ENCODE measurements at regions not wholly inside any gene's neighbourhood (a gene's known extent, or its start where the extent isn't known, plus 50 kb on each side); places are given as distances from the start of the nearest gene placed in this dataset.

DNA sequence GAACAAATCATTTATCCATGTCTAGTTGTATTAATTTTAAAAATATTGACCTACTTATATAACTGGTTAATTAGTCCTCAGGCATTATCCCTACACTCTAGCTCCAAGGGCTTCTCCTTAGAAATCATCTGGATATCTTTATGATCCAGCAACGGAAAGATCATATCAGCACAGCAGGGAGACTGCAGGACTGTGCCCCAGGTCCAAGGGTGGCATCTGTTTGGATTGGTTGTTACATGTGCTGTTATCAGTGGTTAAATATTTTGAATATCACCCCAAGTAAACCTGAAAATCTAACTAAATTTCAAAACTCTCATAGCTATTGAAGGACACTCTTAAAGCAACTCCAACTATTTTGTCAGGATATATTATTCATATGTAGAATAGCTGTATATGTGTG lies 556.2 kb upstream of the ZEB2 start (continued):
- no peak for TF ChIP-seq MEIS1 (CRISPR knock-in tag; IDR thresholded peaks at IDR 0.05; ENCODE audit: borderline replicate concordance)
- TF ChIP-seq, protein P1, sequence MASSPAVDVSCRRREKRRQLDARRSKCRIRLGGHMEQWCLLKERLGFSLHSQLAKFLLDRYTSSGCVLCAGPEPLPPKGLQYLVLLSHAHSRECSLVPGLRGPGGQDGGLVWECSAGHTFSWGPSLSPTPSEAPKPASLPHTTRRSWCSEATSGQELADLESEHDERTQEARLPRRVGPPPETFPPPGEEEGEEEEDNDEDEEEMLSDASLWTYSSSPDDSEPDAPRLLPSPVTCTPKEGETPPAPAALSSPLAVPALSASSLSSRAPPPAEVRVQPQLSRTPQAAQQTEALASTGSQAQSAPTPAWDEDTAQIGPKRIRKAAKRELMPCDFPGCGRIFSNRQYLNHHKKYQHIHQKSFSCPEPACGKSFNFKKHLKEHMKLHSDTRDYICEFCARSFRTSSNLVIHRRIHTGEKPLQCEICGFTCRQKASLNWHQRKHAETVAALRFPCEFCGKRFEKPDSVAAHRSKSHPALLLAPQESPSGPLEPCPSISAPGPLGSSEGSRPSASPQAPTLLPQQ (tag by site-specific recombination; IDR thresholded peaks at IDR 0.05): no peak

GRCh38 chr2:145075454-145076062 lies 555.6 kb upstream of the ZEB2 start:
- POLR2A ChIA-PET: interaction anchor here (0.6 kb wide), 1 partner anchor 110 kb away, joined by 3 read pairs; no protein-coding TSS in a partner anchor

DNA sequence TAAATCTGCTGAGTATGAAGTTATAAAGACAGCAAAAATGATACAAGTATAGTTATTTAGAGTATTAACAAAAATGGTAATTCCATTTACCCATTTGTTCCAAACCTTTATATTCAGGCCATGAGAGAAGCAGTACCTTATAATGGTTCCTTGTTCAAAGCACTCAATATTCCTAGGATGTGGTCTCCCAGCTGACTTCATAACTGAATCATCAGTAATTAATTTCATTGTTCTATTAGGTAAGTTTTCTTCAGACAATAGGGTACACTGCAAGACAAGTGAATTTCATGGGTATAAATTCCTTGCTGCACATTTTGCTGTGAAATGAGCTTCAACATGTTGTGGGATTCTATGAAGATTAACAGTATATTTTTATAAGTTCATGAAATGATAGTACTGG lies 550.8 kb upstream of the ZEB2 start:
- no peak overlapping the region for H3K27ac ChIP-seq (ENCODE audit: extremely low read depth, low read depth, low read length)
- H3K4me1 ChIP-seq (ENCODE audit: control insufficient read depth, insufficient read depth, low read length): no peaks in the 10 kb centered on the region
- no peak overlapping the region for H3K4me3 ChIP-seq (ENCODE audit: low read depth, low read length)
- ChIA-PET POLR2A (no interaction called here), CTCF (no interaction called here)
- H3K36me3 ChIP-seq (ENCODE audit: control insufficient read depth in 2 of 2, insufficient read depth in 1 of 2, low read length in 2 of 2): no peaks in the 10 kb centered on the region
- H3K9me3 ChIP-seq (ENCODE audit: control insufficient read depth, insufficient read depth, low read depth, low read length): no peaks in the 10 kb centered on the region
- TF ChIP-seq, protein P2, sequence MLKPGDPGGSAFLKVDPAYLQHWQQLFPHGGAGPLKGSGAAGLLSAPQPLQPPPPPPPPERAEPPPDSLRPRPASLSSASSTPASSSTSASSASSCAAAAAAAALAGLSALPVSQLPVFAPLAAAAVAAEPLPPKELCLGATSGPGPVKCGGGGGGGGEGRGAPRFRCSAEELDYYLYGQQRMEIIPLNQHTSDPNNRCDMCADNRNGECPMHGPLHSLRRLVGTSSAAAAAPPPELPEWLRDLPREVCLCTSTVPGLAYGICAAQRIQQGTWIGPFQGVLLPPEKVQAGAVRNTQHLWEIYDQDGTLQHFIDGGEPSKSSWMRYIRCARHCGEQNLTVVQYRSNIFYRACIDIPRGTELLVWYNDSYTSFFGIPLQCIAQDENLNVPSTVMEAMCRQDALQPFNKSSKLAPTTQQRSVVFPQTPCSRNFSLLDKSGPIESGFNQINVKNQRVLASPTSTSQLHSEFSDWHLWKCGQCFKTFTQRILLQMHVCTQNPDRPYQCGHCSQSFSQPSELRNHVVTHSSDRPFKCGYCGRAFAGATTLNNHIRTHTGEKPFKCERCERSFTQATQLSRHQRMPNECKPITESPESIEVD (tag by site-specific recombination; IDR thresholded peaks at IDR 0.05): no peak
- TF ChIP-seq TRIM28 (IDR thresholded peaks at IDR 0.05; ENCODE audit: borderline replicate concordance, low read length): no peak
- no peak for TF ChIP-seq ZNF2 (tag by site-specific recombination; IDR thresholded peaks at IDR 0.05)
- no peak for TF ChIP-seq ZNF112 (tag by site-specific recombination; IDR thresholded peaks at IDR 0.05)
- no peak for TF ChIP-seq GLIS1 (tag by site-specific recombination; IDR thresholded peaks at IDR 0.05)
- TF ChIP-seq ZNF214 (tag by site-specific recombination; IDR thresholded peaks at IDR 0.05; ENCODE audit: borderline replicate concordance): no peak
- TF ChIP-seq ZNF266 (tag by site-specific recombination; IDR thresholded peaks at IDR 0.05; ENCODE audit: low read depth): no peak

More at GRCh38 chr2:145075454-145076062, 555.6 kb upstream of the ZEB2 start:
- no peak for TF ChIP-seq ZNF114 (tag by site-specific recombination; IDR thresholded peaks at IDR 0.05)
- no peak for TF ChIP-seq ZSCAN23 (tag by site-specific recombination; IDR thresholded peaks at IDR 0.05)
- TF ChIP-seq, protein P3, sequence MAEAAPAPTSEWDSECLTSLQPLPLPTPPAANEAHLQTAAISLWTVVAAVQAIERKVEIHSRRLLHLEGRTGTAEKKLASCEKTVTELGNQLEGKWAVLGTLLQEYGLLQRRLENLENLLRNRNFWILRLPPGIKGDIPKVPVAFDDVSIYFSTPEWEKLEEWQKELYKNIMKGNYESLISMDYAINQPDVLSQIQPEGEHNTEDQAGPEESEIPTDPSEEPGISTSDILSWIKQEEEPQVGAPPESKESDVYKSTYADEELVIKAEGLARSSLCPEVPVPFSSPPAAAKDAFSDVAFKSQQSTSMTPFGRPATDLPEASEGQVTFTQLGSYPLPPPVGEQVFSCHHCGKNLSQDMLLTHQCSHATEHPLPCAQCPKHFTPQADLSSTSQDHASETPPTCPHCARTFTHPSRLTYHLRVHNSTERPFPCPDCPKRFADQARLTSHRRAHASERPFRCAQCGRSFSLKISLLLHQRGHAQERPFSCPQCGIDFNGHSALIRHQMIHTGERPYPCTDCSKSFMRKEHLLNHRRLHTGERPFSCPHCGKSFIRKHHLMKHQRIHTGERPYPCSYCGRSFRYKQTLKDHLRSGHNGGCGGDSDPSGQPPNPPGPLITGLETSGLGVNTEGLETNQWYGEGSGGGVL (tag by site-specific recombination; IDR thresholded peaks at IDR 0.05): no peak
- TF ChIP-seq, protein P4, sequence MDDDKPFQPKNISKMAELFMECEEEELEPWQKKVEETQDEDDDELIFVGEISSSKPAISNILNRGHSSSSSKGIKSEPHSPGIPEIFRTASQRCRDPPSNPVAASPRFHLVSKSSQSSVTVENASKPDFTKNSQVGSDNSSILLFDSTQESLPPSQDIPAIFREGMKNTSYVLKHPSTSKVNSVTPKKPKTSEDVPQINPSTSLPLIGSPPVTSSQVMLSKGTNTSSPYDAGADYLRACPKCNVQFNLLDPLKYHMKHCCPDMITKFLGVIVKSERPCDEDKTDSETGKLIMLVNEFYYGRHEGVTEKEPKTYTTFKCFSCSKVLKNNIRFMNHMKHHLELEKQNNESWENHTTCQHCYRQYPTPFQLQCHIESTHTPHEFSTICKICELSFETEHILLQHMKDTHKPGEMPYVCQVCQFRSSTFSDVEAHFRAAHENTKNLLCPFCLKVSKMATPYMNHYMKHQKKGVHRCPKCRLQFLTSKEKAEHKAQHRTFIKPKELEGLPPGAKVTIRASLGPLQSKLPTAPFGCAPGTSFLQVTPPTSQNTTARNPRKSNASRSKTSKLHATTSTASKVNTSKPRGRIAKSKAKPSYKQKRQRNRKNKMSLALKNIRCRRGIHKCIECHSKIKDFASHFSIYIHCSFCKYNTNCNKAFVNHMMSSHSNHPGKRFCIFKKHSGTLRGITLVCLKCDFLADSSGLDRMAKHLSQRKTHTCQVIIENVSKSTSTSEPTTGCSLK (tag by site-specific recombination; IDR thresholded peaks at IDR 0.05): no peak
- no peak for TF ChIP-seq SETDB1 (IDR thresholded peaks at IDR 0.05; ENCODE audit: insufficient read length, low read length)
- no peak for TF ChIP-seq ZNF560 (tag by site-specific recombination; IDR thresholded peaks at IDR 0.05; ENCODE audit: borderline replicate concordance)
- CTCF ChIA-PET: no interaction called here
- Histone ChIP-seq H3K27ac (ENCODE audit: extremely low read depth, low read depth, low read length) (no peak overlapping the region), H3K36me3 (ENCODE audit: control insufficient read depth in 2 of 2, insufficient read depth in 1 of 2, low read length in 2 of 2) (no peaks in the 10 kb centered on the region), H3K9me3 (ENCODE audit: control insufficient read depth, insufficient read depth, low read depth, low read length) (no peaks in the 10 kb centered on the region), H3K4me3 (ENCODE audit: low read depth, low read length) (no peak overlapping the region), H3K4me1 (ENCODE audit: control insufficient read depth, insufficient read depth, low read length) (no peaks in the 10 kb centered on the region; the same call in 1 of the 2 replicates)

Data from HEK293 (cell line).